Astrocyte (in vitro differentiated cells and primary cell): ENCODE measurements at regions not wholly inside any gene's neighbourhood (a gene's known extent, or its start where the extent isn't known, plus 50 kb on each side); places are given as distances from the start of the nearest gene placed in this dataset.
A peak's percentile ranks its signal among the peaks of the same experiment; 100 is the strongest.

Experiments used
- DNase-seq: peaks from one replicate; pipeline ENCODE4 v3.0.0-alpha.2; 2010; ENCODE audit warnings: low read depth
- FAIRE-seq: peaks from 2 replicates; lab custom pipeline; 2011; peaks lifted over from hg19 to GRCh38; lab: Jason Lieb, UNC
- H2AFZ ChIP-seq: 2 replicates; pipeline ENCODE4 v1.6.0; 2012; ENCODE audit warnings: low read depth, low read length, inconsistent platforms
- H3K27ac ChIP-seq: 2 replicates; pipeline ENCODE4 v1.5.1; 2011; ENCODE audit warnings: low read depth, low read length, inconsistent platforms
- H3K27me3 ChIP-seq: 2 replicates; pipeline ENCODE4 v1.6.0; 2011; ENCODE audit warnings: low read length, inconsistent platforms; ENCODE audit not compliant: insufficient read depth
- H3K36me3 ChIP-seq: 2 replicates; pipeline ENCODE4 v1.5.1; 2011; ENCODE audit warnings: low read length, inconsistent platforms; ENCODE audit not compliant: insufficient read depth
- H3K4me1 ChIP-seq: 2 replicates; pipeline ENCODE4 v1.5.1; 2011; ENCODE audit warnings: low read length, inconsistent platforms; ENCODE audit not compliant: insufficient read depth
- H3K4me2 ChIP-seq: 2 replicates; pipeline ENCODE4 v1.6.0; 2012; ENCODE audit warnings: low read length, inconsistent platforms
- H3K4me3 ChIP-seq: 2 replicates; pipeline ENCODE4 v1.5.1; 2011; ENCODE audit warnings: low read depth, mild to moderate bottlenecking, low read length, inconsistent platforms; ENCODE audit not compliant: insufficient read depth
- H3K79me2 ChIP-seq: 2 replicates; pipeline ENCODE4 v1.6.0; 2012; ENCODE audit warnings: mild to moderate bottlenecking, low read length, inconsistent platforms; ENCODE audit not compliant: insufficient read depth
- H3K9ac ChIP-seq: 2 replicates; pipeline ENCODE4 v1.6.0; 2012; ENCODE audit warnings: mild to moderate bottlenecking, low read length, inconsistent platforms
- H3K9me3 ChIP-seq: 2 replicates; pipeline ENCODE4 v1.5.1; 2012; ENCODE audit warnings: low read depth, mild to moderate bottlenecking, low read length, inconsistent platforms; ENCODE audit not compliant: insufficient read depth
- H4K20me1 ChIP-seq: 2 replicates; pipeline ENCODE4 v1.6.0; 2012; ENCODE audit warnings: low read length, inconsistent platforms; ENCODE audit not compliant: insufficient read depth
- H3K27ac Mint-ChIP-seq: one replicate; pipeline ENCODE4 v1.8.0; 2021; ENCODE audit warnings: mild to moderate bottlenecking, mixed read lengths; ENCODE audit not compliant: unreplicated experiment
- H3K27me3 Mint-ChIP-seq: one replicate; pipeline ENCODE4 v1.8.0; 2021; ENCODE audit warnings: low read depth, mixed read lengths; ENCODE audit not compliant: unreplicated experiment
- H3K36me3 Mint-ChIP-seq: one replicate; pipeline ENCODE4 v1.8.0; 2021; ENCODE audit warnings: low read depth, mixed read lengths; ENCODE audit not compliant: unreplicated experiment
- H3K4me1 Mint-ChIP-seq: one replicate; pipeline ENCODE4 v1.8.0; 2021; ENCODE audit warnings: low read depth, mixed read lengths; ENCODE audit not compliant: unreplicated experiment
- H3K4me3 Mint-ChIP-seq: one replicate; pipeline ENCODE4 v1.8.0; 2021; ENCODE audit warnings: mild to moderate bottlenecking, moderate library complexity, mixed read lengths; ENCODE audit not compliant: unreplicated experiment
- H3K9me3 Mint-ChIP-seq: one replicate; pipeline ENCODE4 v1.8.0; 2021; ENCODE audit warnings: mild to moderate bottlenecking, mixed read lengths; ENCODE audit not compliant: unreplicated experiment
- EZH2 ChIP-seq: IDR thresholded peaks from 2 replicates; pipeline ENCODE4 v1.6.1; 2012; ENCODE audit warnings: mild to moderate bottlenecking, low read length, inconsistent platforms; ENCODE audit not compliant: insufficient read depth
- TF ChIP-seq, protein P1 (sequence below): IDR thresholded peaks from 2 replicates; pipeline ENCODE4 v1.5.1; 2011; ENCODE audit warnings: low read depth, mild to moderate bottlenecking, inconsistent platforms, low read length, moderate library complexity; ENCODE audit not compliant: insufficient read depth

DNA sequence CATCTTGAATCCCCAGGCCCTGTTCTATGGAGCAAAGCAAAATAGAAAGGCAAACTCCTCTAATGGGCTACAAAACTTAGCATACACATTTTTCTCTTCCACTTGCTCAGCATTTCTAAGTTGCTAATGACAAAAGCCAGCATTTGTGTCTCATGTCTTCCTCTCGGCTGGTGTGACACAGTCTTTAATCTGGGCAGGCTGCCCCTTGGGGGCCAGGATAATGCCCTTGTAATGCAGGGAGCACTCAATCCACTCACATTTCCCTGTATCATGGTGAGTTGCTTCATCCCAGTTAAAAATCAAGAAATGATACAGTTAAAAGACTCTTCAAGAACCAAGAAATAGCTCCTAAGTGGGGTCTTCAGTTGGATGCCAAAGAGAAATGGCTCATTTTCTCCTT, 109.1 kb upstream of the FBXO11 start:
- H3K9me3 Mint-ChIP-seq = no peaks in the 10 kb centered on the region
- H3K36me3 ChIP-seq = no peaks in the 10 kb centered on the region
- H3K27ac Mint-ChIP-seq = no peak overlapping the region
- no peak overlapping the region for H2AFZ ChIP-seq
- H3K4me1 ChIP-seq = no peaks in the 10 kb centered on the region
- H3K9me3 ChIP-seq = no peaks in the 10 kb centered on the region
- no peaks in the 10 kb centered on the region for H3K79me2 ChIP-seq
- no peaks in the 10 kb centered on the region for H4K20me1 ChIP-seq
- DNase-seq (no peak), FAIRE-seq (no peak)
- H3K9ac ChIP-seq = no peak overlapping the region
- H3K27me3 Mint-ChIP-seq = no peaks in the 10 kb centered on the region
- no peak overlapping the region for H3K4me2 ChIP-seq
- no peaks in the 10 kb centered on the region for H3K27me3 ChIP-seq
- H3K36me3 Mint-ChIP-seq = no peaks in the 10 kb centered on the region
- no peak overlapping the region for H3K4me3 Mint-ChIP-seq
- no peak overlapping the region for H3K4me3 ChIP-seq
- H3K27ac ChIP-seq = no peak overlapping the region
- TF ChIP-seq EZH2 = no peak
- TF ChIP-seq, protein P1, sequence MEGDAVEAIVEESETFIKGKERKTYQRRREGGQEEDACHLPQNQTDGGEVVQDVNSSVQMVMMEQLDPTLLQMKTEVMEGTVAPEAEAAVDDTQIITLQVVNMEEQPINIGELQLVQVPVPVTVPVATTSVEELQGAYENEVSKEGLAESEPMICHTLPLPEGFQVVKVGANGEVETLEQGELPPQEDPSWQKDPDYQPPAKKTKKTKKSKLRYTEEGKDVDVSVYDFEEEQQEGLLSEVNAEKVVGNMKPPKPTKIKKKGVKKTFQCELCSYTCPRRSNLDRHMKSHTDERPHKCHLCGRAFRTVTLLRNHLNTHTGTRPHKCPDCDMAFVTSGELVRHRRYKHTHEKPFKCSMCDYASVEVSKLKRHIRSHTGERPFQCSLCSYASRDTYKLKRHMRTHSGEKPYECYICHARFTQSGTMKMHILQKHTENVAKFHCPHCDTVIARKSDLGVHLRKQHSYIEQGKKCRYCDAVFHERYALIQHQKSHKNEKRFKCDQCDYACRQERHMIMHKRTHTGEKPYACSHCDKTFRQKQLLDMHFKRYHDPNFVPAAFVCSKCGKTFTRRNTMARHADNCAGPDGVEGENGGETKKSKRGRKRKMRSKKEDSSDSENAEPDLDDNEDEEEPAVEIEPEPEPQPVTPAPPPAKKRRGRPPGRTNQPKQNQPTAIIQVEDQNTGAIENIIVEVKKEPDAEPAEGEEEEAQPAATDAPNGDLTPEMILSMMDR = no peak
- no peaks in the 10 kb centered on the region for H3K4me1 Mint-ChIP-seq

- Histone ChIP-seq H3K4me3 (no peak overlapping the region), H3K27me3 (no peaks in the 10 kb centered on the region), H3K79me2 (no peaks in the 10 kb centered on the region), H4K20me1 (no peaks in the 10 kb centered on the region), H3K27ac (no peak overlapping the region), H3K9ac (no peak overlapping the region), H3K4me1 (no peaks in the 10 kb centered on the region), H3K9me3 (no peaks in the 10 kb centered on the region), H2AFZ (no peak overlapping the region), H3K36me3 (no peaks in the 10 kb centered on the region), H3K4me2 (no peak overlapping the region)
- Mint-ChIP-seq H3K27me3 (no peaks in the 10 kb centered on the region), H3K27ac (no peak overlapping the region), H3K36me3 (no peaks in the 10 kb centered on the region), H3K4me3 (no peak overlapping the region), H3K4me1 (no peaks in the 10 kb centered on the region), H3K9me3 (no peaks in the 10 kb centered on the region)
- DNase-seq = no peak
- TF ChIP-seq, protein P1 = peak; percentile 5
- TF ChIP-seq EZH2 = no peak
- FAIRE-seq = no peak
Measured at GRCh38 chr2:48016225-48017019, 110.1 kb upstream of the FBXO11 start.

- Mint-ChIP-seq H3K27ac (no peak overlapping the region), H3K4me1 (no peaks in the 10 kb centered on the region), H3K36me3 (no peaks in the 10 kb centered on the region), H3K4me3 (no peak overlapping the region), H3K9me3 (peaks cover 2% of the 10 kb centered on the region), H3K27me3 (no peaks in the 10 kb centered on the region)
- Histone ChIP-seq H3K4me3 (no peak overlapping the region), H3K27ac (no peak overlapping the region), H3K36me3 (no peaks in the 10 kb centered on the region), H3K4me2 (no peak overlapping the region), H2AFZ (no peak overlapping the region), H3K27me3 (no peaks in the 10 kb centered on the region), H3K4me1 (no peaks in the 10 kb centered on the region), H3K79me2 (no peaks in the 10 kb centered on the region), H4K20me1 (no peaks in the 10 kb centered on the region), H3K9me3 (no peaks in the 10 kb centered on the region), H3K9ac (no peak overlapping the region)
- no peak for FAIRE-seq
- TF ChIP-seq, protein P1 = no peak
- TF ChIP-seq EZH2 = no peak
- no peak for DNase-seq
Measured at GRCh38 chr2:48017136-48017535, 110.8 kb upstream of the FBXO11 start.
